ENCODE measurements at regions not wholly inside any gene's neighbourhood (a gene's known extent, or its start where the extent isn't known, plus 50 kb on each side); places are given as distances from the start of the nearest gene placed in this dataset.

DNA sequence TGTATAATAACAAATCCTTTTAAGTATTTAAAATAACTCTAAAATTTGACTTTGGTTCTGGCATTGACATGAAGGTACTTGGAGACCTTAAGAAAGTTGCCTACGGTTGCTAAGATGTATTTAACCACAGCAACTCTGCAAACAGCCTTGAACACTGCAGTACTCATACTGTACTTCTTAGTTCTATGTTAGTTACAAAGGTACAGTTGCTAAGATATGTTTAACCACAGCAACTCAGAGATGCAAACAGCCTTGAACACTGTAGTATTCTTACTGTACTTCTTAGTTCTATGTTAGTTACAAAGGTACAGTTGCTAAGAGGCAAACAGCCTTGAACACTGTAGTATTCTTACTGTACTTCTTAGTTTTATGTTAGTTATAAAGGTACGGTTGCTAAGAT, 268.3 kb upstream of the MIR17HG start:
- intact Hi-C loops (cut with DNase I, micrococcal nuclease), result no loop called here
- TF ChIP-seq, protein P1, sequence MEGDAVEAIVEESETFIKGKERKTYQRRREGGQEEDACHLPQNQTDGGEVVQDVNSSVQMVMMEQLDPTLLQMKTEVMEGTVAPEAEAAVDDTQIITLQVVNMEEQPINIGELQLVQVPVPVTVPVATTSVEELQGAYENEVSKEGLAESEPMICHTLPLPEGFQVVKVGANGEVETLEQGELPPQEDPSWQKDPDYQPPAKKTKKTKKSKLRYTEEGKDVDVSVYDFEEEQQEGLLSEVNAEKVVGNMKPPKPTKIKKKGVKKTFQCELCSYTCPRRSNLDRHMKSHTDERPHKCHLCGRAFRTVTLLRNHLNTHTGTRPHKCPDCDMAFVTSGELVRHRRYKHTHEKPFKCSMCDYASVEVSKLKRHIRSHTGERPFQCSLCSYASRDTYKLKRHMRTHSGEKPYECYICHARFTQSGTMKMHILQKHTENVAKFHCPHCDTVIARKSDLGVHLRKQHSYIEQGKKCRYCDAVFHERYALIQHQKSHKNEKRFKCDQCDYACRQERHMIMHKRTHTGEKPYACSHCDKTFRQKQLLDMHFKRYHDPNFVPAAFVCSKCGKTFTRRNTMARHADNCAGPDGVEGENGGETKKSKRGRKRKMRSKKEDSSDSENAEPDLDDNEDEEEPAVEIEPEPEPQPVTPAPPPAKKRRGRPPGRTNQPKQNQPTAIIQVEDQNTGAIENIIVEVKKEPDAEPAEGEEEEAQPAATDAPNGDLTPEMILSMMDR (IDR thresholded peaks at IDR 0.05), result no peak
- Histone ChIP-seq H3K36me3 (ENCODE audit: low read depth) (no peaks in the 10 kb centered on the region), H3K9me3 (no peaks in the 10 kb centered on the region), H3K4me1 (ENCODE audit: low read depth) (no peaks in the 10 kb centered on the region), H3K4me3 (no peak overlapping the region)
- DNase-seq (no peak), ATAC-seq (no peak)

DNA sequence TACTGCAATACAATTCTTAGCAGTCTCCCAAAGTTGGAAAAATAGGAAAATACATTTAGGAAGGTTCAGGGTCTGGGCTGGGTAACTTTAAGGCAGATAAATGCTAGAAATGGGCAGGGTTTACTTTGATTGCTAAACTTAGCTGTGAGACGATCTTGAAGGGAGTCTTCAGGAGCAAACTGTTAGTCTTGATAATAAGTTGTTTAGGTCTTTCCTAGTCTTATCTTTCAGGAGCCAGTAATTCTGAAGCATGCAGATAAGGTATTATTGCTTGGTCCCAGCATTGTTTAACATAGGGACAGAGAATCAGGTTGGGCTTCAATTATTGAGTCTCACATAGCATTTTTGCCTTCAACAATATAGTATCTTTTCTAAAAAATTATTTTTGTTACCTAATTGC, 262.4 kb upstream of the MIR17HG start:
- no peaks in the 10 kb centered on the region for H3K36me3 ChIP-seq (ENCODE audit: low read depth)
- DNase-seq (no peak), ATAC-seq (no peak)
- intact Hi-C loops (cut with DNase I, micrococcal nuclease), result no loop called here
- no peaks in the 10 kb centered on the region for H3K9me3 ChIP-seq
- TF ChIP-seq, protein P1 (IDR thresholded peaks at IDR 0.05), result no peak
- no peaks in the 10 kb centered on the region for H3K4me1 ChIP-seq (ENCODE audit: low read depth)
- no peak overlapping the region for H3K4me3 ChIP-seq

DNA sequence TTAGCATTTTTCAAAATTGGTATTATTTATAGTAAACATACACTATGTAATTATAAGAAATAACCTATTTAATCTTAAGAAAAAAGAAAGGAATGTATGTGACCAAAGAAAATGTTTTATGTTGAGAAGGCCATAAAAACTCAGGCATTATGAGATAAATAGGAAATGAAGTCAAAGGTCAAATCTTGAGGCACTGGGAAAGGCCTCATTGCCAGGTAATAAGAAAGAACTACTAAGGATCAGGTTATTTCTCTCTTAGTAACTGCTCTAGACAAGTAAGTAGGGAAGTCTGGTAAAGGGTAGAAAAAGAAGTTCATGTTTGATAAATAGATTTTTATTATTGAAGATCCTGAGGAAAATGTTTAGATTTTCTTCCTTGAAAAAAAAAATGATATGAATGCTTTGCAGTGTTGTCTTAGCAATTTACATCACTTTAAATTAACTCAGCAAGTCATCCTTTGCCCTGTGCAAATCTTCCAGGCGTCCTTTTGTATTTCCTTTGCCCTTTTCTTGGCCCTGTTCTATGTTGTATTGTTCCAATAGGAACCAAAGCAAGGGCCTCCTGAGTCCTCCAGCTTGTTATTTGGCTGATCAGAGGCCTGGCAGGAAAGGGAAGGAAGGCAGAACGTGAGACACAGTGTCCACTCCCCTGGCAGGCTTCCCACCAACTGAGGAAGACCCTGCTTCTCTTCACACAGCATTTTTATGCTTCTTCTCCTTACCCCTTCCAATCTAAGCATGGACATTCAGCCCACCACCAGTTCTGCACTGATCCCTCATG, 260.4 kb upstream of the MIR17HG start:
- TF ChIP-seq, protein P1 (IDR thresholded peaks at IDR 0.05), result no peak
- Histone ChIP-seq H3K9me3 (no peaks in the 10 kb centered on the region), H3K36me3 (ENCODE audit: low read depth) (no peaks in the 10 kb centered on the region), H3K4me1 (ENCODE audit: low read depth) (no peaks in the 10 kb centered on the region), H3K4me3 (no peak overlapping the region)
- intact Hi-C loops (cut with DNase I, micrococcal nuclease), result no loop called here
- no peak for DNase-seq
- ATAC-seq, result no peak

DNA sequence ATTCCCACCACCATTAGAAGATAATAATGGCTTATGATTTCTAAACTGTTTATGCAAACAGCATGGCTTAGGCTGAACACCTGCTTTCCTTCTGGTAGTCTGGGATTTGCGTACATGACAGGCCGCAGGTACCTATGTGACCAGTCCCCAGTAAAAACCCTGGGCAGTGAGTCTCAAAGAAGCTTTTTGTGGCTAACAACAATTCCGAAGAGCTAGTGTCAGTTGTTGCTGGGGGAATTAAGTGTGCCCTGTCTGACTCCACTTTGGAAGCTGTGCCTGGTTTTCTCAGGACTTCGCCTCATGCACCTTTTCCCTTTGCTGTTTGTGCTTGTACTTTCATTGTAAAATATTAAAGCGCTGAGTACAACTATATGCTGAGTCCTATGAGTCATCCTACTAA, 250.2 kb upstream of the MIR17HG start:
- Histone ChIP-seq H3K9me3 (no peaks in the 10 kb centered on the region), H3K4me3 (no peak overlapping the region), H3K36me3 (ENCODE audit: low read depth) (no peaks in the 10 kb centered on the region), H3K4me1 (ENCODE audit: low read depth) (no peaks in the 10 kb centered on the region)
- ATAC-seq (no peak), DNase-seq (no peak)
- intact Hi-C loops (cut with DNase I, micrococcal nuclease), result no loop called here
- TF ChIP-seq, protein P1 (IDR thresholded peaks at IDR 0.05), result no peak

DNA sequence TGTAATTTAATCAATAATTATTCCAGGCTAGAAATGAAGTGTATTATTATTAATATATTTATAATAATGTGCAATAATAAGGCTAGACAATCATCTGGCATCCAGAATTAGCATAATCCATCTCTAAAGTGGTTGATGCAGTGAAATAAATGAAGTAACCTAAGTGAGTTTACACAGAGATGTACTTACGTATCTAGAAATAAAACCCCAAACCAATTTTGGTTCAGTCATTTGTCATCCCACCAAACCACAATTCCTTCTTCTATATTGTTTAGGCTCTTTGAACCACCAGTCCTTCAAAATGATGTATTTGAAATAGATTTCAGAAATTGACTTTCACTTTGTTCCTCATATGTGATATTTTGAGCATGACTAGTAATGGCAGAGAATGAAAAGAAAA, 247.6 kb upstream of the MIR17HG start:
- ATAC-seq, result no peak
- H3K4me3 ChIP-seq, result no peak overlapping the region
- DNase-seq, result no peak
- intact Hi-C loops (cut with DNase I, micrococcal nuclease), result no loop called here
- H3K36me3 ChIP-seq (ENCODE audit: low read depth), result no peaks in the 10 kb centered on the region
- no peaks in the 10 kb centered on the region for H3K9me3 ChIP-seq
- TF ChIP-seq, protein P1 (IDR thresholded peaks at IDR 0.05), result no peak
- no peaks in the 10 kb centered on the region for H3K4me1 ChIP-seq (ENCODE audit: low read depth)
